HG03354 (cell line): ENCODE measurements at regions not wholly inside any gene's neighbourhood (a gene's known extent, or its start where the extent isn't known, plus 50 kb on each side); places are given as distances from the start of the nearest gene placed in this dataset.
"Not testable (repeated sequence)": the region's sequence is repeated elsewhere in the genome, so short reads cannot be mapped to it uniquely, and the experiment has no call there.

ENCODE experiments used
- ATAC-seq: cut with Tn5 transposase; IDR thresholded peaks from one replicate; pipeline ENCODE4 v1.9.1; 2021; ENCODE audit warnings: mild to moderate bottlenecking; ENCODE audit not compliant: unreplicated experiment, poor library complexity, severe bottlenecking

- no peak for ATAC-seq
Measured at GRCh38 chr7:25718596-25718995, 433.4 kb upstream of the NFE2L3 start.

DNA sequence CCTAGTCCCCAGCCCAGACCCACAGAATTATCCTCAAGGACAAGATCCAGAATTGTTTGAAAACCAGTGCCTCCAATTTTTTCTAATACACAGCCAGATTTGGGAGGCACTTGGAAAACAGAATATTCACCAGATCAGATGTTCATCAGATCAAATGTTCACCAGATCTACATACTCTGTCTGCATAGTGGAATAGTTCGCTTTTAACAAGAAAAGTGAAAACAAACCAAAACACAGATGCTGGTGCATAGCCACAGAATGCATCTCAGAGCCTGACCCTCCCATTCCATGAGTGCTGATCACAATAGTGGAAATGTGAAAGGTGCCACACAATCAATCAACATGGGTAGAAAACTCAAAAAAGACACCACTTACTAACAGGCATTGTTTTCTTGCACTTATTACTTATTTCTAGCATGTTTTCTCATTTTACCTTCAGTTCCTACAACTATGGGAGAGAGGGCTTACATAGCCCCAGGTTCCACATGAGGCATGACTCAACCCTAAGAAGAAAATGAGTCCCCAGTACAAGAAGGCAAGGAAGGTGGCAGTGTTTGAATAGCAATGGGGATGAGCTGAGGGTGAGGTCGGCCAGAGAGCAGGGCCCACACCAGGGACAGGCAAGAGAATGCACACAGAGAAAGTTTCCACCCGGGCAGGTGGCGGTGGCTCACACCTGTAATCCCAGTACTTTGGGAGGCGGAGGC is 432.7 kb upstream of the NFE2L3 start:
- ATAC-seq, result no peak

DNA sequence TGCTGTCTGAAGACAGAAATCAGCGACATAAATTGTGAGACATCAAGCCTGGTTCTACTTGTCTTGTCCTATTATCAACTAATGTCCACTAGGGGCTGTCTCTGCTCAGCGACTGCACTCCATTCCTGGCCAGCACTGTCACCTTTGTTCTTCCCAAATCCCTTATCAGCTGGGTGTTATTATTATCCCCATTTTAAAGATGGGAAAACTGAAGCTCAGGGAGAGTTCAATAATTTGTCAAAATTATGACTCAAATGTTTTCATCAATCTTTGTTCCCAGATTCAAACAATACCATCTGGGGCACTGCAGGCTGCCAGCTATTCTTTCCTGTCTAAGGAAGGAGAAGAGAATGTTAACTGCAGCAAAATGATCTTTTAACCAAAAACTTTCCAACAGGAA is 431.6 kb upstream of the NFE2L3 start:
- no peak for ATAC-seq

DNA sequence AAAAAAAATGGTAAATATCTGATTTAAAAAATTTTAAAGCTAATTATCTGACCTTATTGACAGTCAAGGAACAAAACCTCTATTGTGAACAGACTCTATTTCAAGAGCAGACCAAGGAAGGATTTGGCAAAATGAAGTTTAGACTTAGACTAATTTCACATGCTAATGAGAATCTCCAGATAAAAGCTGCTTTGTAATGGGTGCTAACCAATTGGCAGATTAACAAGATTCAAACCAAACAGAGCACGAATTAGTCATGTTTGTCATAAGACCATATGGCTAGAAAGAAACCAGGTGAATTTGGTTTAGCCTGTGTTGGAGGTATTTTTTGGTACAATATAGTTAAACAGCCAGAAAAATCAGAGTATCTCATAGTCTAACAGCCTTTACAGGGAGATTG is 429.1 kb upstream of the NFE2L3 start:
- ATAC-seq, result no peak

- no peak for ATAC-seq
Measured at GRCh38 chr7:25725451-25725850, 426.5 kb upstream of the NFE2L3 start.

DNA sequence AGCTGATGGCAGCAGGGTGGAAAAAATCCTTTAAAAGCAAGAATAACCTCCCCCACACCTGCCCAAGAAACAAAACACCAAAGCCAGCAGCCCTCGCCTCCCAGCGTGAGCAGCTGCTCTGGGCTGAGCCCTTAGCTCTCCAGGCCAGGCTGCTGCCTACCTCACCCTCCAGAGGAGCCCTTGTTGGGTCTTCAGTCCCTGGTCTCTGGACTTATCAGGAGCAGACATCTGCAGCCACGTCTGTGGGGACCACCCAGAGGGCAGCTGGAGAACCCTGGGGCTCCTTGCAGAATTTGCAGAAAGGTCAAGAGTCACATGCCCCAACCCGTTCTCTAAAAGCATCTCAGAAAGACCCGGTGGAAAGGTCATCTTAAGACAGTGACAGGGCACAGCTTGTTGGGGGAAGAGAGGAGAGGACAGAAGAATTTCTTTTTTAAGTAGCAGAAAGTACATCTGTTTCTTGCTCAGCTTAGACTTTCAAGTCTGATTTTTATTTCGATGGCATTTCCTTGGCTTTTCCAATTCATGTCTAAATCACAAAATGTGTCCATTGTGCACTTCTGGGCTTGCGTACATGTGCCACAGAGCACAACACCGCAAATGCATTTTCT is 425.7 kb upstream of the NFE2L3 start:
- no peak for ATAC-seq

GRCh38 chr7:25726781-25727311 is 425.2 kb upstream of the NFE2L3 start:
- no peak for ATAC-seq

- no peak for ATAC-seq
Measured at GRCh38 chr7:25727446-25727845, 424.6 kb upstream of the NFE2L3 start.

DNA sequence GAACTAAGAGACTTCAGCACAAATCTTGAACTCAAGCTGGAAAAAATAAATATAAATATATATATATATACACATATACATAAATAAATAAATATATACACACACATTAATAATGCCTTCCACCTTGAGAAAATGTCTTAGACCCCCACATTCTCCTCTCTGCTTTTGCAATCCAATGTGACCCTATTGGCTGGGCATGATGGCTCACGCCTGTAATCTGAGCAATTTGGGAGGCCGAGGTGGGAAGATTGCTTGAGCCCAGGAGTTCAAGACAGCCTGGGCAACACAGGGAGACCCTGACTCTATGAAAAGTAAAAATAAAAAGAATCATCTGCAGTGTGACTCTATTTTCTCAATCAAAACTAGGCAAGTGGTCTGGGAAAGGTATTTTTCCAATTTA is 424.1 kb upstream of the NFE2L3 start:
- ATAC-seq, result no peak

DNA sequence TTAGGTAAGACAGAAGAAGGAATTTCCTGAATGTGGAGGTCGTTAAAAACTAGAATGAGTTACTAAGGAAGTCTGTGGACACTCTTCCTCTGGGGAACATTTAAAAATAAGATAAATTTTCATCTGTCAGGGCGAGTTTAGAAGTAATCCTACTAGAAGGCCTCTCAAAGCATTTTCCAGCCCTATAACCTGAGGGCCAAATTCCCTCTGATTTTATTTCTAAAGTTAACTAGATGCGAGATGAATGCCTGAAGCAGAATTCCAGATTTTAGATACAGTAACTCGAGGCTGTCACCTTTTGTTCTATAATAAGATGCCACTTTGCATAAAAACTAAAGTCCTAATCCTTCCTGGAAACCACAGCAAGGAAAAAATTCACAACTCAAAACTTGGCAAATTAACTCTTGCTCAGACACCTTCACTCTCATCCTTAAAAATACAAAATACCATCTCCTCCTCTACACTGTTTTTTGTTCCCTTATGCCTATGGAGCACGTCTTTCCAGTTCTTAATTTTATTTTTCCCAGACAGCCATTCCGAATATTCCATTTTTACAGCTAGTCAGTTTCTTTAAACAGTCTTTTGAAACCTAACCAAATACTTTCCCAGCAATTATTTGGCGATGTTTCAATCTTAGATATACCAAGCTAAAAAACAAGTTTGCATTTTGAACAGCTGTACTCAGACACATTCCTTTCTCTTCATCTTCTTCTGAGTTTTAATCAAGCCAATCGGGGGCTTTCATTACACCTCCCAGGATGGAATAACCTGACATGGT is 420.7 kb upstream of the NFE2L3 start:
- no peak for ATAC-seq

GRCh38 chr7:25731846-25732245 is 420.2 kb upstream of the NFE2L3 start:
- ATAC-seq, result no peak

GRCh38 chr7:25732766-25733217 is 419.2 kb upstream of the NFE2L3 start:
- ATAC-seq, result no peak

DNA sequence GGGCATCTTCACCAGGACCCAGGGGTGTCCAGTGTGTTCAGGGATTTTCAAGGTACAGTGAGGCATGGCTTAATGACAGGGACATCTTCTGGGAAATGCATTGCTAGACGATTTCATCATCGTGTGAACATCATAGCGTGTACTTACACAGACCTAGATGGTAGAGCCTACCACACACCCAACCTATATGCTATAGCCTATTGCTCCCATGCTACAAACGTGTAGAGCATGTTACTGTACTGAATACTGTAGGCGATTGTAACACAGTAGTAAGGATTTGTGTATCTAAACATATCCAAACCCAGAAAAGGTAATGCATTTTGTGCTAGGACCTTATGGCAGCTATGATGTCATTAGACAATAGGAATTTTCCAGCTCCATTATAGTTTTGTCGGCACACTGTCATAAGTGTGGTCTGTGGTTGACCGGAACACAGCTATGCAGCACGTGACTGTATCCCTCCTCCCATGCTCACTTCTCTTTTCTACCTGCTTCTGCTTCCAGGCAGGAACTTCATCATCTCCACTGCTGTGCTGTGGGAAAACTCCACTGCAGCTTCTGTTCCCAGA is 416.2 kb upstream of the NFE2L3 start:
- ATAC-seq, result no peak

GRCh38 chr7:25738528-25738927 is 413.5 kb upstream of the NFE2L3 start:
- ATAC-seq, result no peak

DNA sequence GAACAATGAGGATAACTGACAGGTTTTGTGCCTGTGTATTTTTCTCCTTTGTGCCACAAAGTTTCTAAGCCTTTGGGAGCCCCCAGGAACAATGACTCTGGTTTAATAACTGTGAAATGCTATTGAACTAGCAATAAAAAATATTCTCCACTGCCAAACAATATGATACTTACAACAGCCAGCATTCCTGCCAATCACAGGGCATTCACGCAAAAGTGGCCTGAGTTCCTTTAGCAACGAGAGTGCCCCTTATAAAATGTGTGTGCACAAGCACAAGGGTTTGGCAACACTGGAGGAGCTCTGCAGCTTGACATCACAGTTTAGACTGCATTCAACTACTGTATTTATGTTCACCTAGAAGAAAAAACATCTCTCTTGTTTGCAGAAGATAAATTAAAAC is 412.9 kb upstream of the NFE2L3 start:
- ATAC-seq, result no peak

DNA sequence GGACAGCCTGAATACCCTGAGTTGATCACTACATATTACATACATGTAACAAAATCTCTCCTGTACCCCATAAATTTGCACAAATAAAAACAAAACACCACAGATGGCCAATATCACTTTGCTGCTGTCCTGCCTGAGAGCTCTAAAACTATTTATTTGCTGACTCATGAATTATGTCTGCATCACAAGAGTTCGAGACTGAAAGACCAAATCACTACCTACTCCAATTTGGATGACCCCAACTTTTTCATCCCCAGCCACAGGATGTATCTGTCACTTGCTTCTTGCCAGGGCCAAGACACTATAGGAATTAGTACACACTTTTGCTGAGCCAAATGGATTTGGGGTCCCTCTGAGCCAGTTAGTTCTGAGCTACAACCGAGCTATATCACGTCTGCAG is 409.7 kb upstream of the NFE2L3 start:
- ATAC-seq, result no peak

- not testable (repeated sequence) for ATAC-seq
Measured at GRCh38 chr7:25743670-25744451, 408.1 kb upstream of the NFE2L3 start.

GRCh38 chr7:25750744-25751508 is 401.1 kb upstream of the NFE2L3 start:
- no peak for ATAC-seq

DNA sequence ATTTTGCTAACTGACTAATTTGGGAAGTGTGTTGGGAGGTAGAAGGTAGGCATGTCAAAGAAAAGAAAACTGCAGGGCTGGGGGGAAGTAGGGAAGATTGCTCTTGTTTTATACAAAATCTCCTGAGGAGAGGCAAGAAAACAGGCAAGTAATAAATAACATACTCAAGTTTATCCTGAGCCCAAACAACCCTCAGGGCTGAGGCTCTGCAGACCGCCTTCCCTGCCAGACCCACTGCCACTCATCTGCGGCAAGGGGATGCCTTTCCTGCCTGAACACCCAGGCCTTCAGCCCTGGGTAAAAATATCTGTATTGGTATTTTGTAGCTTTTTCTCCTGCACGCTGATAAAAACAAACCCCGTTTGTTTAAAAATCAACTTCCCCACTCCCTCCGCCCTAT is 399.8 kb upstream of the NFE2L3 start:
- no peak for ATAC-seq
